Endodermal cell (in vitro differentiated cells): ENCODE measurements at regions not wholly inside any gene's neighbourhood (a gene's known extent, or its start where the extent isn't known, plus 50 kb on each side); places are given as distances from the start of the nearest gene placed in this dataset.

Source experiments
- DNase-seq: peaks from one replicate; pipeline ENCODE4 v3.0.0-alpha.2; 2017
- H3K27ac ChIP-seq: 2 replicates; pipeline ENCODE4 v1.5.1; 2013; ENCODE audit warnings: mild to moderate bottlenecking, low read depth, low read length, moderate library complexity
- H3K27me3 ChIP-seq: 2 replicates; pipeline ENCODE4 v1.6.1; 2013; ENCODE audit warnings: mild to moderate bottlenecking, low read length, moderate library complexity; ENCODE audit not compliant: insufficient read depth, control insufficient read depth, poor library complexity, severe bottlenecking
- H3K36me3 ChIP-seq: 2 replicates; pipeline ENCODE4 v1.7.0; 2013; ENCODE audit warnings: mild to moderate bottlenecking, low read length, moderate library complexity; ENCODE audit not compliant: control insufficient read depth, insufficient read depth
- H3K4me1 ChIP-seq: one replicate; pipeline ENCODE4 v1.7.0; 2013; ENCODE audit warnings: low read length; ENCODE audit not compliant: control insufficient read depth, insufficient read depth
- H3K4me3 ChIP-seq: 2 replicates; pipeline ENCODE4 v1.5.1; 2013; ENCODE audit warnings: mild to moderate bottlenecking, low read length, moderate library complexity
- H3K9ac ChIP-seq: 2 replicates; pipeline ENCODE4 v1.6.1; 2013; ENCODE audit warnings: mild to moderate bottlenecking, low read length, moderate library complexity; ENCODE audit not compliant: poor library complexity, severe bottlenecking; ENCODE audit errors: extremely low read depth
- H3K9me3 ChIP-seq: 2 replicates; pipeline ENCODE4 v1.6.1; 2013; ENCODE audit warnings: mild to moderate bottlenecking, low read length, moderate library complexity; ENCODE audit not compliant: control insufficient read depth
- H3K27ac Mint-ChIP-seq: 2 replicates; pipeline ENCODE4 v1.8.0; 2020; ENCODE audit warnings: mixed read lengths
- H3K27me3 Mint-ChIP-seq: 2 replicates; pipeline ENCODE4 v1.8.0; 2021; ENCODE audit warnings: mild to moderate bottlenecking, mixed read lengths; ENCODE audit not compliant: insufficient read depth
- H3K36me3 Mint-ChIP-seq: 2 replicates; pipeline ENCODE4 v1.8.0; 2020; ENCODE audit warnings: low read depth, mixed read lengths
- H3K4me1 Mint-ChIP-seq: 2 replicates; pipeline ENCODE4 v1.8.0; 2020; ENCODE audit warnings: mixed read lengths
- H3K4me3 Mint-ChIP-seq: 2 replicates; pipeline ENCODE4 v1.8.0; 2020; ENCODE audit warnings: mild to moderate bottlenecking, moderate library complexity, mixed read lengths
- H3K9me3 Mint-ChIP-seq: 2 replicates; pipeline ENCODE4 v1.8.0; 2020; ENCODE audit warnings: mild to moderate bottlenecking, mixed read lengths
- CTCF ChIP-seq: fragments of 200-600 bp; sonication (generic); conservative IDR thresholded peaks from 2 replicates; pipeline ENCODE4 v1.5.0; 2021; ENCODE audit warnings: antibody characterized with exemption, mild to moderate bottlenecking
- WGBS, 2 experiments: methylation state at CpG; one replicate each; pipeline versions ENCODE4 v1.1.5 to v1.1.7; 2013; ENCODE audit warnings: missing lambda C conversion rate in 2 of 2, mixed read lengths in 1 of 2; ENCODE audit not compliant: insufficient coverage in 1 of 2, insufficient read length in 1 of 2; 5-methylcytosine and 5-hydroxymethylcytosine counted together

- no peaks in the 10 kb centered on the region for H3K9me3 Mint-ChIP-seq
- Histone ChIP-seq H3K4me1 (no peaks in the 10 kb centered on the region), H3K27ac (no peak overlapping the region), H3K9ac (no peak overlapping the region), H3K9me3 (no peaks in the 10 kb centered on the region), H3K27me3 (no peaks in the 10 kb centered on the region), H3K4me3 (no peak overlapping the region), H3K36me3 (no peaks in the 10 kb centered on the region)
- no peak for TF ChIP-seq CTCF
- no peak overlapping the region for H3K27ac Mint-ChIP-seq
- no peaks in the 10 kb centered on the region for H3K27me3 Mint-ChIP-seq
- no peak for DNase-seq
- H3K4me1 Mint-ChIP-seq: no peaks in the 10 kb centered on the region
- no peak overlapping the region for H3K4me3 Mint-ChIP-seq
- H3K36me3 Mint-ChIP-seq: no peaks in the 10 kb centered on the region
These were observed 299.0 kb upstream of the STXBP5 start for GRCh38 chr6:146905181-146905704.

- DNase-seq: no peak
- 94 to 95% methylated on average over 3 to 4 of the region's 4 CpGs for WGBS, 2 experiments
- no peak overlapping the region for H3K4me3 Mint-ChIP-seq
These were observed 295.4 kb upstream of the STXBP5 start for GRCh38 chr6:146908786-146909185.

GRCh38 chr6:146909376-146909775 is 294.8 kb upstream of the STXBP5 start:
- H3K9ac ChIP-seq: no peak overlapping the region
- H3K36me3 ChIP-seq: no peaks in the 10 kb centered on the region
- no peaks in the 10 kb centered on the region for H3K27me3 ChIP-seq
- H3K36me3 Mint-ChIP-seq: no peaks in the 10 kb centered on the region
- no peak overlapping the region for H3K4me3 ChIP-seq
- H3K27ac Mint-ChIP-seq: no peak overlapping the region
- TF ChIP-seq CTCF: no peak
- H3K9me3 ChIP-seq: no peaks in the 10 kb centered on the region
- no peak overlapping the region for H3K27ac ChIP-seq
- H3K4me1 Mint-ChIP-seq: peaks cover 13% of the 10 kb centered on the region
- no peaks in the 10 kb centered on the region for H3K9me3 Mint-ChIP-seq
- H3K4me3 Mint-ChIP-seq: no peak overlapping the region
- H3K27me3 Mint-ChIP-seq: no peaks in the 10 kb centered on the region
- DNase-seq: no peak
- H3K4me1 ChIP-seq: no peaks in the 10 kb centered on the region
- WGBS, 2 experiments: 92 to 100% methylated on average over 1 to 2 of the region's 2 CpGs

More at GRCh38 chr6:146908786-146909185, 295.4 kb upstream of the STXBP5 start:
- Histone ChIP-seq H3K4me1 (no peaks in the 10 kb centered on the region), H3K27ac (no peak overlapping the region), H3K36me3 (no peaks in the 10 kb centered on the region), H3K4me3 (no peak overlapping the region), H3K27me3 (no peaks in the 10 kb centered on the region), H3K9me3 (no peaks in the 10 kb centered on the region), H3K9ac (no peak overlapping the region)
- H3K4me1 Mint-ChIP-seq: peaks cover 9% of the 10 kb centered on the region
- H3K9me3 Mint-ChIP-seq: no peaks in the 10 kb centered on the region
- no peaks in the 10 kb centered on the region for H3K36me3 Mint-ChIP-seq
- no peak overlapping the region for H3K27ac Mint-ChIP-seq
- H3K27me3 Mint-ChIP-seq: no peaks in the 10 kb centered on the region
- no peak for TF ChIP-seq CTCF
